CMK (cell line): ENCODE measurements at regions not wholly inside any gene's neighbourhood (a gene's known extent, or its start where the extent isn't known, plus 50 kb on each side); places are given as distances from the start of the nearest gene placed in this dataset.
"Not testable (repeated sequence)": the region's sequence is repeated elsewhere in the genome, so short reads cannot be mapped to it uniquely, and the experiment has no call there.

ENCODE experiments used
- DNase-seq: peaks from one replicate; pipeline ENCODE4 v3.0.0-alpha.2; 2010; ENCODE audit warnings: low read depth

- DNase-seq, result no peak
These were observed 68.1 kb upstream of the GRXCR1 start for GRCh38 chr4:42824278-42824977.

- DNase-seq, result no peak
These were observed 71.3 kb upstream of the GRXCR1 start for GRCh38 chr4:42821230-42821629.

- no peak for DNase-seq
These were observed 72.5 kb upstream of the GRXCR1 start for GRCh38 chr4:42819863-42820514.

- no peak for DNase-seq
These were observed 74.6 kb upstream of the GRXCR1 start for GRCh38 chr4:42817913-42818312.

GRCh38 chr4:42816880-42817400 lies 75.6 kb upstream of the GRXCR1 start:
- no peak for DNase-seq

GRCh38 chr4:42816189-42816879 lies 76.2 kb upstream of the GRXCR1 start:
- DNase-seq, result no peak

GRCh38 chr4:42809419-42810084 lies 83.0 kb upstream of the GRXCR1 start:
- DNase-seq, result no peak

GRCh38 chr4:42806303-42806835 lies 86.1 kb upstream of the GRXCR1 start:
- DNase-seq, result no peak

GRCh38 chr4:42789041-42789567 lies 103.4 kb upstream of the GRXCR1 start:
- no peak for DNase-seq

GRCh38 chr4:42787079-42787463 lies 105.4 kb upstream of the GRXCR1 start:
- no peak for DNase-seq

- no peak for DNase-seq
These were observed 106.0 kb upstream of the GRXCR1 start for GRCh38 chr4:42786350-42787078.

GRCh38 chr4:42785817-42786216 lies 106.7 kb upstream of the GRXCR1 start:
- no peak for DNase-seq

GRCh38 chr4:42781315-42781714 lies 111.2 kb upstream of the GRXCR1 start:
- DNase-seq, result no peak

- no peak for DNase-seq
These were observed 114.2 kb upstream of the GRXCR1 start for GRCh38 chr4:42778349-42778748.

GRCh38 chr4:42768125-42768748 lies 111.3 kb upstream of the ATP8A1 start:
- DNase-seq, result no peak

GRCh38 chr4:42767669-42768068 lies 110.8 kb upstream of the ATP8A1 start:
- no peak for DNase-seq

GRCh38 chr4:42761804-42762203 lies 104.9 kb upstream of the ATP8A1 start:
- no peak for DNase-seq

GRCh38 chr4:42754965-42755364 lies 98.1 kb upstream of the ATP8A1 start:
- DNase-seq, result not testable (repeated sequence)

- no peak for DNase-seq
These were observed 94.7 kb upstream of the ATP8A1 start for GRCh38 chr4:42751587-42751986.

- DNase-seq, result no peak
These were observed 94.0 kb upstream of the ATP8A1 start for GRCh38 chr4:42750856-42751255.

- DNase-seq, result peak; percentile 27
These were observed 93.2 kb upstream of the ATP8A1 start for GRCh38 chr4:42750091-42750490.
